NCI-H82 treated with DMSO at 0.1 percent for 48 hours (cell line): ENCODE measurements at regions not wholly inside any gene's neighbourhood (a gene's known extent, or its start where the extent isn't known, plus 50 kb on each side); places are given as distances from the start of the nearest gene placed in this dataset.
"Not testable (repeated sequence)": the region's sequence is repeated elsewhere in the genome, so short reads cannot be mapped to it uniquely, and the experiment has no call there.

ENCODE experiments used
- DNase-seq: peaks from one replicate; lab custom pipeline; 2025; ENCODE audit not compliant: unreplicated experiment; lab: John Stamatoyannopoulos, UW

GRCh38 chr6:133099573-133099972 is 141.6 kb upstream of the EYA4 start:
- no peak for DNase-seq

- DNase-seq = no peak
Observed at GRCh38 chr6:133100865-133101264, 140.3 kb upstream of the EYA4 start.

- no peak for DNase-seq
Observed at GRCh38 chr6:133101790-133102189, 139.4 kb upstream of the EYA4 start.

- DNase-seq = no peak
Observed at GRCh38 chr6:133106934-133107333, 134.2 kb upstream of the EYA4 start.

DNA sequence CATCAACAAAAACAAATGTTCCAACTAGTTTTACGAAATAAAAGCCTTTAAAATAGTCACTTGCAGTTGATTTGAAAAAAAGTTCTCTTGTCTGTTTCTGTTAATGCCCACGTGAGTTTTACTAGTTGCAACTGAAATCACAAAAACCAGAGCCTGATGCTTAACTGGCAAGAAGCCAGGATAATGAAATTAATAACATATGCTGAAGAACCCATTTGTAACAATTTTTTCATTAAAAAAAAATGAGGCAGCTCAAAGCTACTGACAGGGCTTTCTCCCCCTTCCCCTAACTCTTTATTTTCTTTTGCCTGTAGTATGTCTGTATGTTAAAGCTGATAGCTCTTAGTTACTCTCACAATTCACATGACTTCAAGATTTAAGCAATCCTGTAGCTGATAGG is 132.7 kb upstream of the EYA4 start:
- DNase-seq = no peak

- DNase-seq = no peak
Observed at GRCh38 chr6:133114973-133115372, 126.2 kb upstream of the EYA4 start.

DNA sequence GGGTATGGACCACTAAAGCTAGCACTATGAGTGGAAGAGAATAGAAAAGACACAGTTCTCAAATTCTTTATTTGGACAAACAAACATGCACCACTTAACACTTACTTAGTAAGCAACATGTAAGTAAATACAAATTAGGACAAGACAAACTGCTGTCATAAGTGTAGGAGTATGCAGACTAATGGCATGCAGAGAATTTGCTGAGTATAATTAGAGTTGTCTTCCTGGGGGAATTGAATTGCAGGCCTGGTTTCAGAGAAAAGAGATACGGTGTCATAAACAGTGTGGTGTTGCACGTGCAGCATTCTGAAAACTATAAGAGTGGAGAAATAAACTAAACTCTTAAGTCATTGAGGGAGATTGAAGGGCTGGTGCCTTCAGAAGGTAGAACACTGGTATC is 125.2 kb upstream of the EYA4 start:
- DNase-seq = no peak

DNA sequence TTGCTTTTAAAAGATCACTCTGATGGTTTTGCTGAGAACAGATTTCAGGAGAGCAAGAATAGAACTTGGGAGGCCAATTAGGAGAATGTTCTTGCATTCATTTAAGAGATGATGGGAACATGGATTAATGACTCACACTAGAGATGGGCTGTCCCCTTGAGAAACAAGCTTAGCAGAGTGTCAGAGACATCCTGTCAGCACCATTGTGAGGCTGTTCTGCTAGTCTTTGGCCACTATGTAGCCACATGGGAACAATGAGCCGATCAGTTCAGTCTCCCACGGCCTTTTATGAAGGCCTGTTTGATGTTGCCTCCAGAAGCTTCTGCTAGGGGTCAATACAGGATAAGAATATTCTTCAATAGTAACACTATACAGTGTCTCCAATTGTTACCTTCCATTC is 113.0 kb upstream of the EYA4 start:
- no peak for DNase-seq

- no peak for DNase-seq
Observed at GRCh38 chr6:133129556-133129955, 111.6 kb upstream of the EYA4 start.

DNA sequence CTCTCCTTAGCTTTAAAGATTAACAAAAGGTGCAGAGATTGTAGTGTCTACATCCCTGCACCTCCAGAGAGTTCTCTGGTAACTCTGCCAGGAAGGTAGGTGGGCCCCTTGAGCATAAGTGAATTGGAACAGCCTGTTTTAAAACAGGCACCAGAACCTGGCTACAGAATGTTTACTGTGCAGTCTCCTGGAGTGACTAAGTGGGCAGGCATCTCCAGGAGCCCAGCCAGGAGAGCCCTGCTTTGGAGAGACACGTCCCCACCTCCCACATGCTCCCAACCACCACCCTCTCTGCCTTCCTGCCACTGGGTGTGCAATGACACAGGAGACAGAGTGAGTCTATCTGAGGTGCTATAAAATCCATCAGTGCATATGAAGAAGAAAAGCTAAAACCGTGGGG is 110.3 kb upstream of the EYA4 start:
- no peak for DNase-seq

- DNase-seq = no peak
Observed at GRCh38 chr6:133131621-133132465, 109.3 kb upstream of the EYA4 start.

- DNase-seq = no peak
Observed at GRCh38 chr6:133132466-133132971, 108.6 kb upstream of the EYA4 start.

- DNase-seq = no peak
Observed at GRCh38 chr6:133136177-133136880, 104.8 kb upstream of the EYA4 start.

- not testable (repeated sequence) for DNase-seq
Observed at GRCh38 chr6:133147470-133148184, 93.5 kb upstream of the EYA4 start.

- no peak for DNase-seq
Observed at GRCh38 chr6:133156689-133157088, 84.5 kb upstream of the EYA4 start.

GRCh38 chr6:133157995-133158394 is 83.2 kb upstream of the EYA4 start:
- DNase-seq = no peak

- no peak for DNase-seq
Observed at GRCh38 chr6:133159255-133159795, 81.8 kb upstream of the EYA4 start.

DNA sequence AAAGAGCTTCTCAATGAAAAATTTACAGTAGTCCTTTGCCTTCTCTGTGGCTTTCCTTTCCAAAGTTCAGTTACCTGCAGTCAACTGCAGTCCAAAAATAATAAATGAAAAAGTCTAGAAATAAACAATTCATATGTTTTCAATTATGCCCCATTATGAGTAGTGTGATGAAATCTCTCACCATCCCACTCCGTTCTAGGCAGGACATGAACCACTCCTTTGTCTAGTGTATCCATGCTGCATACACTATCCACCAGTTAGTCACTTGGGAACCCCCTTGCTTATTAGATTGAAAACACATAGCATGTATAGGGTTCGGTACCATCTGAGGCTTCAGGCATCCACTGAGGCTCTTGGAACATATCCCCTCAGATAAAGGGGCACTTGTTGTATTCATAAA is 80.6 kb upstream of the EYA4 start:
- DNase-seq = no peak

DNA sequence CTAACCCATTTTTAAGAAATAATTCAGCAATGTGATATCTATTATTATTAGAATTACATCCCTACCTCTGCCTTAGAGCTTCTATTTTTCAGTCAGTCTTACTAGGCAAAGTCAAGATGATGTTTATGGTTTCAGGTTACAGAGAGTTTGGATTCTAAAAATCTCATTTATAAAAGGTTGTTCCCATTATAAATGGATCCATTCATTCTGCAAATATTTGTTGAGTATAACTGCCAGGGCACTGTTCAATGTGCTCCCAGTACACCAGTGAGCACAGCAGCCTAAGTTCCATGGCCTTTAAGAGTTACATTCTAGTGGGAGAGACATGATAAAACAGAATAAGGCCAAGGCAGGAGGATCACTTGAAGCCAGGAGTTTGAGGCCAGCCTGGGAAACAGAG is 75.9 kb upstream of the EYA4 start:
- no peak for DNase-seq

- DNase-seq = no peak
Observed at GRCh38 chr6:133166766-133167165, 74.4 kb upstream of the EYA4 start.

DNA sequence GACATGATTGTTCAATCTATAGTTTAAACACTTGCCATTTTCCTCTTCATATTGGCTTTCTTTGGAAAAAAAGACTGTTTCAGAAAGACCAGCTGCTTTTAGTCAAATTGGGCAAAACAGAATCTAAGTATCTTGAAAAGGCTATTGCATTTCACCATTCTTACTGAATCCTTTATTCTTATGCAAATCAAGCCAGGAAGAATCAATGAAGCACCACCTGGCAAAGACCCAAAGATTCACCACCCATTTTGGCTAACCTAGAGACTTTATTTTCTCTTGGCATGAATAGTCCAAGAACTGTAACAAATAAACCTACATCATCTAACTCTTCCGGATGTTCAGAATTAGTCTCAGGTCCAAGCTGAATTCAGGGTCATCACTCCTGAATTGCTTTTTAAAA is 71.3 kb upstream of the EYA4 start:
- no peak for DNase-seq
